K562 (cell line): ENCODE measurements at regions not wholly inside any gene's neighbourhood (a gene's known extent, or its start where the extent isn't known, plus 50 kb on each side); places are given as distances from the start of the nearest gene placed in this dataset.

Source experiments
- ATAC-seq: fragments of 200-7000 bp; cut with Tn5 transposase; 3 replicates; pipeline ENCODE4 v1.9.1; 2020; ENCODE audit warnings: moderate library complexity
- BruUV-seq: library from RNA; stranded (reverse); fragments of 400-500 nt; replicated peaks from 2 replicates; lab custom pipeline; 2021; lab: Mats Ljungman, UMichigan
- CTCF ChIA-PET: fragments of 300-600 bp; formaldehyde crosslinking; extraction: SDS; loops from one replicate; lab custom pipeline; 2021; ENCODE audit warnings: low intra/inter-chr PET ratio; lab: Yijun Ruan, JAX
- POLR2A ChIA-PET: fragments of 300-600, 350-650 bp; sonication (Branson Sonifier 250); formaldehyde crosslinking; extraction: SDS; loops from one replicate; lab custom pipeline; 2021; ENCODE audit warnings: antibody characterized with exemption, inconsistent platforms; lab: Yijun Ruan, JAX
- DNase-seq, 4 experiments: peaks; one replicate each; pipeline versions ENCODE4 v3.0.0 to v3.0.0-alpha.2; 2011 to 2018; ENCODE audit warnings: low spot score in 3 of 4, mixed read lengths in 3 of 4; ENCODE audit errors: extremely low read depth in 1 of 4
- FAIRE-seq: peaks from 2 replicates; lab custom pipeline; 2011; peaks lifted over from hg19 to GRCh38; lab: Jason Lieb, UNC
- H2AFZ ChIP-seq: 2 replicates; pipeline ENCODE4 v1.6.0; 2011; ENCODE audit warnings: low read depth, low read length, control low read depth, inconsistent platforms
- H3K27ac ChIP-seq: fragments of 200-600 bp; 3 replicates; pipeline ENCODE4 v1.8.0; 2011; ENCODE audit warnings: low read depth, mild to moderate bottlenecking, control low read depth, inconsistent platforms, low read length, moderate library complexity, mixed read lengths; ENCODE audit errors: extremely low read depth
- H3K27me3 ChIP-seq, 2 experiments: fragments of 300-600 bp in 1 of 2; 2 replicates in 1 of 2; 3 replicates in 1 of 2; pipeline versions ENCODE4 v1.6.0 to v1.8.0; 2011; ENCODE audit warnings: inconsistent platforms in 2 of 2, low read length in 2 of 2, mild to moderate bottlenecking in 1 of 2, mixed read lengths in 1 of 2, moderate library complexity in 1 of 2; ENCODE audit not compliant: control insufficient read depth in 2 of 2, insufficient read depth in 2 of 2
- H3K36me3 ChIP-seq: fragments of 300-600 bp; 3 replicates; pipeline ENCODE4 v1.8.0; 2011; ENCODE audit warnings: mild to moderate bottlenecking, low read length, inconsistent platforms; ENCODE audit not compliant: control insufficient read depth, insufficient read depth
- H3K4me1 ChIP-seq, 2 experiments: fragments of 200-600 bp in 1 of 2; replicated peaks in 1 of 2; 2 replicates in 1 of 2; 3 replicates in 1 of 2; pipeline versions ENCODE4 v1.5.1 to v1.8.0; 2011; ENCODE audit warnings: inconsistent platforms in 2 of 2, low read length in 2 of 2, mild to moderate bottlenecking in 1 of 2, mixed read lengths in 1 of 2, moderate library complexity in 1 of 2; ENCODE audit not compliant: control insufficient read depth in 2 of 2, insufficient read depth in 2 of 2
- H3K4me2 ChIP-seq: 2 replicates; pipeline ENCODE4 v1.6.1; 2011; ENCODE audit warnings: low read length, control low read depth, inconsistent platforms, mixed read lengths; ENCODE audit not compliant: insufficient read depth
- H3K4me3 ChIP-seq: fragments of 200-600 bp; sonication (generic), shearing (Covaris generic); 2 replicates; pipeline ENCODE4 v1.5.1; 2016; ENCODE audit warnings: control low read depth, inconsistent platforms
- H3K79me2 ChIP-seq: fragments of 200-600 bp; 3 replicates; pipeline ENCODE4 v1.8.0; 2011; ENCODE audit warnings: low read length, inconsistent platforms; ENCODE audit not compliant: control insufficient read depth, insufficient read depth
- H3K9ac ChIP-seq, 2 experiments: 2 replicates each; pipeline versions ENCODE4 v1.6.0 to v1.6.1; 2011; ENCODE audit warnings: low read depth in 2 of 2, low read length in 2 of 2, control low read depth in 1 of 2, inconsistent platforms in 1 of 2, mild to moderate bottlenecking in 1 of 2, mixed read lengths in 1 of 2; ENCODE audit not compliant: insufficient read depth in 1 of 2
- H3K9me1 ChIP-seq: one replicate; pipeline ENCODE4 v1.6.0; 2011; ENCODE audit warnings: inconsistent platforms, mild to moderate bottlenecking, low read length, moderate library complexity; ENCODE audit not compliant: control insufficient read depth, insufficient read depth
- H3K9me3 ChIP-seq: replicated peaks from 2 replicates; pipeline ENCODE4 v1.5.1; 2011; ENCODE audit warnings: low read depth, low read length, inconsistent platforms; ENCODE audit not compliant: control insufficient read depth, insufficient read depth
- H4K20me1 ChIP-seq: replicated peaks from 2 replicates; pipeline ENCODE4 v1.6.1; 2011; ENCODE audit warnings: low read length, inconsistent platforms, mixed read lengths; ENCODE audit not compliant: control insufficient read depth, insufficient read depth
- CBFA2T2 ChIP-seq: fragments of 450-650 bp; conservative IDR thresholded peaks from 2 replicates; pipeline ENCODE4 v1.6.1; 2017; ENCODE audit warnings: mild to moderate bottlenecking
- SP2 ChIP-seq: IDR thresholded peaks from 2 replicates; pipeline ENCODE4 v1.6.1; 2011; ENCODE audit warnings: mild to moderate bottlenecking, low read depth, low read length, moderate library complexity; ENCODE audit not compliant: poor library complexity, severe bottlenecking; ENCODE audit errors: extremely low read depth
- SREBF1 ChIP-seq: fragments of 150-350 bp; IDR thresholded peaks from 2 replicates; pipeline ENCODE4 v1.6.1; 2014; ENCODE audit warnings: antibody characterized with exemption, low read depth, low read length, borderline replicate concordance
- TAF1 ChIP-seq: IDR thresholded peaks from 2 replicates; pipeline ENCODE4 v1.6.1; 2011; ENCODE audit warnings: mild to moderate bottlenecking, low read length, moderate library complexity; ENCODE audit not compliant: insufficient read depth, control insufficient read depth, severe bottlenecking; ENCODE audit errors: extremely low read depth
- TCF7 ChIP-seq: sonication (generic); IDR thresholded peaks from 2 replicates; pipeline ENCODE4 v1.6.1; 2016; ENCODE audit warnings: antibody characterized with exemption, borderline replicate concordance
- U2AF2 ChIP-seq: fragments of 200-400 bp; formaldehyde crosslinking; optimal IDR thresholded peaks from 2 replicates; pipeline ENCODE3; 2017; ENCODE audit warnings: low read depth, mild to moderate bottlenecking, low read length
- ZNF212 ChIP-seq: fragments of 450-650 bp; formaldehyde crosslinking; IDR thresholded peaks from 2 replicates; pipeline ENCODE4 v1.4.0; 2020; ENCODE audit warnings: mild to moderate bottlenecking
- ZNF24 ChIP-seq: fragments of 450-650 bp; IDR thresholded peaks from 2 replicates; pipeline ENCODE4 v1.6.1; 2016
- WGBS: fragments of 100-300 bp; shearing (Covaris generic); methylation state at CpG from one replicate; pipeline ENCODE4 v1.1.6; 2016; ENCODE audit warnings: low coverage, mixed read lengths; ENCODE audit not compliant: insufficient coverage; ENCODE audit errors: missing lambda C conversion rate; 5-methylcytosine and 5-hydroxymethylcytosine counted together
- in situ Hi-C: fragments of 300-500 bp; cut with MboI; formaldehyde crosslinking; loops from 4 replicates; pipeline ENCODE4 v1.15.0; 2018; ENCODE audit warnings: inconsistent platforms, mixed read lengths
- intact Hi-C: fragments of 100-400 bp; cut with micrococcal nuclease; formaldehyde crosslinking; loops from 2 replicates; pipeline ENCODE4 v1.14.2; 2022
- TF ChIP-seq, protein P1 (sequence below): fragments of 250-450 bp; sonication (Bioruptor Pico); IDR thresholded peaks from 2 replicates; pipeline ENCODE4 v1.5.0; 2020; ENCODE audit warnings: mild to moderate bottlenecking

GRCh38 chr4:152258391-152258790, 277.5 kb downstream of the FBXW7 start (continued):
- no peak for TF ChIP-seq TAF1

GRCh38 chr4:152257601-152258066, 278.3 kb downstream of the FBXW7 start:
- H4K20me1 ChIP-seq: no peaks in the 10 kb centered on the region
- BruUV-seq: no TSS peak
- FAIRE-seq (no peak), ATAC-seq (no peak), DNase-seq (no peak)
- POLR2A ChIA-PET: interaction anchor here (1.0 to 1.2 kb wide), 2 partner anchors 10 to 24 kb away, joined by 3 to 4 read pairs; no protein-coding TSS in a partner anchor
- H3K9me3 ChIP-seq: no peaks in the 10 kb centered on the region
- 0% methylated on average over 5 of the region's 5 CpGs for WGBS
- no peak overlapping the region for H3K27ac ChIP-seq
- H3K27me3 ChIP-seq: peaks cover 2 to 15% of the 10 kb centered on the region in 2 experiments; a peak in 3 of 5 replicates
- H3K4me2 ChIP-seq: peak overlapping the region; percentile 19
- H3K4me3 ChIP-seq: no peak overlapping the region
- intact Hi-C loops: no loop called here
- no peaks in the 10 kb centered on the region for H3K79me2 ChIP-seq
- no peak overlapping the region for H3K9ac ChIP-seq
- no peaks in the 10 kb centered on the region for H3K9me1 ChIP-seq
- H3K4me1 ChIP-seq: peaks cover 0 to 2% of the 10 kb centered on the region in 2 experiments; a peak in 1 of 5 replicates
- H3K36me3 ChIP-seq: no peaks in the 10 kb centered on the region
- CTCF ChIA-PET: no interaction called here
- TF ChIP-seq, protein P1, sequence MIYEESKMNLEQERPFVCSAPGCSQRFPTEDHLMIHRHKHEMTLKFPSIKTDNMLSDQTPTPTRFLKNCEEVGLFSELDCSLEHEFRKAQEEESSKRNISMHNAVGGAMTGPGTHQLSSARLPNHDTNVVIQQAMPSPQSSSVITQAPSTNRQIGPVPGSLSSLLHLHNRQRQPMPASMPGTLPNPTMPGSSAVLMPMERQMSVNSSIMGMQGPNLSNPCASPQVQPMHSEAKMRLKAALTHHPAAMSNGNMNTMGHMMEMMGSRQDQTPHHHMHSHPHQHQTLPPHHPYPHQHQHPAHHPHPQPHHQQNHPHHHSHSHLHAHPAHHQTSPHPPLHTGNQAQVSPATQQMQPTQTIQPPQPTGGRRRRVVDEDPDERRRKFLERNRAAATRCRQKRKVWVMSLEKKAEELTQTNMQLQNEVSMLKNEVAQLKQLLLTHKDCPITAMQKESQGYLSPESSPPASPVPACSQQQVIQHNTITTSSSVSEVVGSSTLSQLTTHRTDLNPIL: no peak
- no peak for TF ChIP-seq ZNF24
- no peak for TF ChIP-seq ZNF212 (CRISPR knock-in tag)
- no peak for TF ChIP-seq SREBF1
- TF ChIP-seq U2AF2: no peak
- no peak for TF ChIP-seq TCF7
- TF ChIP-seq SP2: no peak
- TF ChIP-seq CBFA2T2: no peak
- in situ Hi-C loops: no loop called here
- H2AFZ ChIP-seq: no peak overlapping the region
